ENCODE measurements at regions not wholly inside any gene's neighbourhood (a gene's known extent, or its start where the extent isn't known, plus 50 kb on each side); places are given as distances from the start of the nearest gene placed in this dataset.

DNA sequence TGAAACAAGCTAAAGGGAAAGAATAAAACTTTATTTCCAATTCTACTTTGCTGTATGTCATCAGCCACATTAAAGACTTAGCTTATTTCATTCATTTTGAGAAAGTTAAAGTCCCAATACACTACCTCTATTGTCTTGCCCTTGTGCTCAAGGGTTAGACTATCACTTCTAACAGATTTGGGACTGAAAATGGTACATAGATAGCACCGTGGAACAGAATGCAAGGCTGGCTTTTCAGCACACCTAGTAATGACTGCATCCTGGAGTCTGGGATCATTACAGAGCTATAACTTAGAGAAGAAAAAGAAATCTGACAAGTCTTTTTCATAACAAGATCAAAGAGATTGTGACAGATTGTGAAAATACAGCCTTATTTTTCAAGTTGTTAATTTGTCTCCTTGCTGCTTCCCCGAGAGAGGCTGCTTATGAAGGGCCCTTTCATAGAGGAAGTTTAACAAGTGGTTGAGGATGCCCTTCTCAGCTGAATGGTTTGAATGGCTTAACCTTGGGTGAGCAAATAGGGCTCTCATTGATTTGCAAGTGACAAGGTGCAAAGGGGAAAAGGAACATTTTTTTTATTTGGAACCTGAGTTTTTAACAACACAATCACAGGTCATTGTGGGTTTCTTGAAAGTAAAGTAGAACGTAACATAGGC is 371.8 kb downstream of the EPHA4 start:
- H3K36me3 ChIP-seq (ENCODE audit: control insufficient read depth, insufficient read depth, low read length): no peaks in the 10 kb centered on the region
- H3K27ac ChIP-seq (ENCODE audit: low read depth, low read length): no peak overlapping the region
- H3K9ac ChIP-seq (ENCODE audit: low read depth, low read length): no peak overlapping the region
- peaks cover 36% of the 10 kb centered on the region for H3K4me1 ChIP-seq (ENCODE audit: control insufficient read depth, insufficient read depth, low read length)
- no peak overlapping the region for H3K4me3 ChIP-seq (ENCODE audit: low read depth, low read length)
- H3K27me3 ChIP-seq (ENCODE audit: control insufficient read depth, insufficient read depth, low read length): no peaks in the 10 kb centered on the region
- no peaks in the 10 kb centered on the region for H3K9me3 ChIP-seq (ENCODE audit: control insufficient read depth, insufficient read depth, low read length)

- Histone ChIP-seq H3K27ac (ENCODE audit: low read depth, low read length) (no peak overlapping the region), H3K4me3 (ENCODE audit: low read depth, low read length) (no peak overlapping the region), H3K36me3 (ENCODE audit: control insufficient read depth, insufficient read depth, low read length) (no peaks in the 10 kb centered on the region), H3K9ac (ENCODE audit: low read depth, low read length) (no peak overlapping the region), H3K27me3 (ENCODE audit: control insufficient read depth, insufficient read depth, low read length) (no peaks in the 10 kb centered on the region), H3K9me3 (ENCODE audit: control insufficient read depth, insufficient read depth, low read length) (no peaks in the 10 kb centered on the region), H3K4me1 (ENCODE audit: control insufficient read depth, insufficient read depth, low read length) (peaks cover 28% of the 10 kb centered on the region)
Measured at GRCh38 chr2:221202431-221202830, 369.7 kb downstream of the EPHA4 start.

GRCh38 chr2:221203125-221203524 is 369.0 kb downstream of the EPHA4 start:
- H3K27ac ChIP-seq (ENCODE audit: low read depth, low read length): no peak overlapping the region
- H3K9me3 ChIP-seq (ENCODE audit: control insufficient read depth, insufficient read depth, low read length): no peaks in the 10 kb centered on the region
- no peak overlapping the region for H3K9ac ChIP-seq (ENCODE audit: low read depth, low read length)
- H3K36me3 ChIP-seq (ENCODE audit: control insufficient read depth, insufficient read depth, low read length): no peaks in the 10 kb centered on the region
- peaks cover 21% of the 10 kb centered on the region for H3K4me1 ChIP-seq (ENCODE audit: control insufficient read depth, insufficient read depth, low read length)
- no peaks in the 10 kb centered on the region for H3K27me3 ChIP-seq (ENCODE audit: control insufficient read depth, insufficient read depth, low read length)
- no peak overlapping the region for H3K4me3 ChIP-seq (ENCODE audit: low read depth, low read length)

- Histone ChIP-seq H3K9me3 (ENCODE audit: control insufficient read depth, insufficient read depth, low read length) (no peaks in the 10 kb centered on the region), H3K27me3 (ENCODE audit: control insufficient read depth, insufficient read depth, low read length) (no peaks in the 10 kb centered on the region), H3K36me3 (ENCODE audit: control insufficient read depth, insufficient read depth, low read length) (no peaks in the 10 kb centered on the region), H3K4me3 (ENCODE audit: low read depth, low read length) (no peak overlapping the region), H3K27ac (ENCODE audit: low read depth, low read length) (no peak overlapping the region), H3K9ac (ENCODE audit: low read depth, low read length) (no peak overlapping the region), H3K4me1 (ENCODE audit: control insufficient read depth, insufficient read depth, low read length) (peaks cover 17% of the 10 kb centered on the region)
Measured at GRCh38 chr2:221203856-221204255, 368.2 kb downstream of the EPHA4 start.

GRCh38 chr2:221204699-221205098 is 367.4 kb downstream of the EPHA4 start:
- no peaks in the 10 kb centered on the region for H3K36me3 ChIP-seq (ENCODE audit: control insufficient read depth, insufficient read depth, low read length)
- no peak overlapping the region for H3K4me3 ChIP-seq (ENCODE audit: low read depth, low read length)
- no peaks in the 10 kb centered on the region for H3K27me3 ChIP-seq (ENCODE audit: control insufficient read depth, insufficient read depth, low read length)
- no peak overlapping the region for H3K9ac ChIP-seq (ENCODE audit: low read depth, low read length)
- H3K9me3 ChIP-seq (ENCODE audit: control insufficient read depth, insufficient read depth, low read length): no peaks in the 10 kb centered on the region
- peaks cover 12% of the 10 kb centered on the region for H3K4me1 ChIP-seq (ENCODE audit: control insufficient read depth, insufficient read depth, low read length)
- no peak overlapping the region for H3K27ac ChIP-seq (ENCODE audit: low read depth, low read length)

DNA sequence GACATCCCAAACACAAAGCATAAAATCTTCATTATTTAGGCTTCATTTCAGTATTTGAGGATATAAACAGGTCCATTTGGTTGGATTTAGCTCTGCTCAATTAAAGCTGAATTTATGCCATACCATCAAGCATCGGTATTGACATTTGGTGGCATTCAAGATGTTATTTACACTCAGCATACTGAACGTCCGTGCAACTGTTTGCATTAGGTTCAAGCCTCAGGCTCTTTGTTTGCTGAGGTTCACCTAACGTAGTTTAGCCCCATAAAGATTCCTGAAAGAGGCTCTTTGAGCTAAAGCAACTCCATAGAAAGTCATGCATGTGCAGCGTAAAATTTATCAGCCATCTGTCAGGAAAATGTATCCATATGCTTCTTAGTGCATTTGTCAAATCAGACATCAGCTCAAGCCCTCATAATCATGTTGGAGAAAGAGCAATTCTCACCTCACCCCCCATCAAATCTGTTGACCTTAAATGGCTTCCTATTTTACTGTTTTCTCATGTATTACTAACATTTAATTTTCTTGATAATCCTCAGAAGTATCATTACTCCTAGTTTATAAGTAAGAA is 366.9 kb downstream of the EPHA4 start:
- Histone ChIP-seq H3K36me3 (ENCODE audit: control insufficient read depth, insufficient read depth, low read length) (no peaks in the 10 kb centered on the region), H3K27me3 (ENCODE audit: control insufficient read depth, insufficient read depth, low read length) (no peaks in the 10 kb centered on the region), H3K9ac (ENCODE audit: low read depth, low read length) (no peak overlapping the region), H3K4me3 (ENCODE audit: low read depth, low read length) (no peak overlapping the region), H3K9me3 (ENCODE audit: control insufficient read depth, insufficient read depth, low read length) (no peaks in the 10 kb centered on the region), H3K4me1 (ENCODE audit: control insufficient read depth, insufficient read depth, low read length) (peaks cover 10% of the 10 kb centered on the region), H3K27ac (ENCODE audit: low read depth, low read length) (no peak overlapping the region)

- Histone ChIP-seq H3K4me3 (ENCODE audit: low read depth, low read length) (no peak overlapping the region), H3K9ac (ENCODE audit: low read depth, low read length) (no peak overlapping the region), H3K36me3 (ENCODE audit: control insufficient read depth, insufficient read depth, low read length) (no peaks in the 10 kb centered on the region), H3K27ac (ENCODE audit: low read depth, low read length) (no peak overlapping the region), H3K27me3 (ENCODE audit: control insufficient read depth, insufficient read depth, low read length) (no peaks in the 10 kb centered on the region), H3K9me3 (ENCODE audit: control insufficient read depth, insufficient read depth, low read length) (no peaks in the 10 kb centered on the region), H3K4me1 (ENCODE audit: control insufficient read depth, insufficient read depth, low read length) (no peaks in the 10 kb centered on the region)
Measured at GRCh38 chr2:221210686-221211085, 361.4 kb downstream of the EPHA4 start.

GRCh38 chr2:221211653-221212052 is 360.5 kb downstream of the EPHA4 start:
- Histone ChIP-seq H3K9me3 (ENCODE audit: control insufficient read depth, insufficient read depth, low read length) (no peaks in the 10 kb centered on the region), H3K27me3 (ENCODE audit: control insufficient read depth, insufficient read depth, low read length) (no peaks in the 10 kb centered on the region), H3K36me3 (ENCODE audit: control insufficient read depth, insufficient read depth, low read length) (no peaks in the 10 kb centered on the region), H3K4me1 (ENCODE audit: control insufficient read depth, insufficient read depth, low read length) (no peaks in the 10 kb centered on the region), H3K4me3 (ENCODE audit: low read depth, low read length) (no peak overlapping the region), H3K27ac (ENCODE audit: low read depth, low read length) (no peak overlapping the region), H3K9ac (ENCODE audit: low read depth, low read length) (no peak overlapping the region)

GRCh38 chr2:221212105-221212504 is 360.0 kb downstream of the EPHA4 start:
- Histone ChIP-seq H3K9ac (ENCODE audit: low read depth, low read length) (no peak overlapping the region), H3K36me3 (ENCODE audit: control insufficient read depth, insufficient read depth, low read length) (no peaks in the 10 kb centered on the region), H3K27ac (ENCODE audit: low read depth, low read length) (no peak overlapping the region), H3K9me3 (ENCODE audit: control insufficient read depth, insufficient read depth, low read length) (no peaks in the 10 kb centered on the region), H3K27me3 (ENCODE audit: control insufficient read depth, insufficient read depth, low read length) (no peaks in the 10 kb centered on the region), H3K4me1 (ENCODE audit: control insufficient read depth, insufficient read depth, low read length) (no peaks in the 10 kb centered on the region), H3K4me3 (ENCODE audit: low read depth, low read length) (no peak overlapping the region)

- H3K36me3 ChIP-seq (ENCODE audit: control insufficient read depth, insufficient read depth, low read length): no peaks in the 10 kb centered on the region
- H3K9me3 ChIP-seq (ENCODE audit: control insufficient read depth, insufficient read depth, low read length): no peaks in the 10 kb centered on the region
- no peak overlapping the region for H3K9ac ChIP-seq (ENCODE audit: low read depth, low read length)
- no peaks in the 10 kb centered on the region for H3K27me3 ChIP-seq (ENCODE audit: control insufficient read depth, insufficient read depth, low read length)
- no peak overlapping the region for H3K4me3 ChIP-seq (ENCODE audit: low read depth, low read length)
- H3K27ac ChIP-seq (ENCODE audit: low read depth, low read length): no peak overlapping the region
- H3K4me1 ChIP-seq (ENCODE audit: control insufficient read depth, insufficient read depth, low read length): no peaks in the 10 kb centered on the region
Measured at GRCh38 chr2:221215487-221215886, 356.6 kb downstream of the EPHA4 start.

GRCh38 chr2:221216636-221217035 is 355.5 kb downstream of the EPHA4 start:
- Histone ChIP-seq H3K4me1 (ENCODE audit: control insufficient read depth, insufficient read depth, low read length) (no peaks in the 10 kb centered on the region), H3K9me3 (ENCODE audit: control insufficient read depth, insufficient read depth, low read length) (no peaks in the 10 kb centered on the region), H3K4me3 (ENCODE audit: low read depth, low read length) (no peak overlapping the region), H3K27me3 (ENCODE audit: control insufficient read depth, insufficient read depth, low read length) (no peaks in the 10 kb centered on the region), H3K36me3 (ENCODE audit: control insufficient read depth, insufficient read depth, low read length) (no peaks in the 10 kb centered on the region), H3K27ac (ENCODE audit: low read depth, low read length) (no peak overlapping the region), H3K9ac (ENCODE audit: low read depth, low read length) (no peak overlapping the region)

Data from HUES48 (cell line).